ENCODE measurements at regions not wholly inside any gene's neighbourhood (a gene's known extent, or its start where the extent isn't known, plus 50 kb on each side); places are given as distances from the start of the nearest gene placed in this dataset.
A peak's percentile ranks its signal among the peaks of the same experiment; 100 is the strongest.

DNA sequence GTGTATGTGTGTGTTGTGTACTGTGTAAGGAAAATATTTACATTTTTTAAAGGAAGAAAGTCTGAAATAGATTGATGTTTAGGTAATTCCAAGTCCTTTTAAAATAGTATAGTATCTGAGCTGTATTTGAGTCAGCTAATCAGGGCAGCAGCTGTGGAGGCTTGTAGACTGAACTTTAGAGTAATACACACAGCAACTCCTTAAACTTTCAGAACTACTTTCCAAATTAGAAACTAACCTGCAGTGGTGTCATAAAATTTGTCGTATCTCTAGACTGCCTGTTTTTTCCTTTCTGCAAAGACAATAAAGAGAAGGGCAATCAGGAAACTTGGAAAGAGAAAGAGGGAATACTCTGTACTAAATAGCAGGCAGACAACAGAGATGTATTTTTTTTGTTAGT lies 391.0 kb upstream of the AZI2 start:
- H3K4me1 ChIP-seq = peaks cover 42 to 45% of the 10 kb centered on the region in 2 donors
- H3K27ac ChIP-seq = peak overlapping the region; percentile 26 to 92 (median 54)
- TF ChIP-seq, protein P1, sequence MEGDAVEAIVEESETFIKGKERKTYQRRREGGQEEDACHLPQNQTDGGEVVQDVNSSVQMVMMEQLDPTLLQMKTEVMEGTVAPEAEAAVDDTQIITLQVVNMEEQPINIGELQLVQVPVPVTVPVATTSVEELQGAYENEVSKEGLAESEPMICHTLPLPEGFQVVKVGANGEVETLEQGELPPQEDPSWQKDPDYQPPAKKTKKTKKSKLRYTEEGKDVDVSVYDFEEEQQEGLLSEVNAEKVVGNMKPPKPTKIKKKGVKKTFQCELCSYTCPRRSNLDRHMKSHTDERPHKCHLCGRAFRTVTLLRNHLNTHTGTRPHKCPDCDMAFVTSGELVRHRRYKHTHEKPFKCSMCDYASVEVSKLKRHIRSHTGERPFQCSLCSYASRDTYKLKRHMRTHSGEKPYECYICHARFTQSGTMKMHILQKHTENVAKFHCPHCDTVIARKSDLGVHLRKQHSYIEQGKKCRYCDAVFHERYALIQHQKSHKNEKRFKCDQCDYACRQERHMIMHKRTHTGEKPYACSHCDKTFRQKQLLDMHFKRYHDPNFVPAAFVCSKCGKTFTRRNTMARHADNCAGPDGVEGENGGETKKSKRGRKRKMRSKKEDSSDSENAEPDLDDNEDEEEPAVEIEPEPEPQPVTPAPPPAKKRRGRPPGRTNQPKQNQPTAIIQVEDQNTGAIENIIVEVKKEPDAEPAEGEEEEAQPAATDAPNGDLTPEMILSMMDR (IDR thresholded peaks at IDR 0.05 in 4 of 5, conservative IDR thresholded peaks at IDR 0.05 in 1 of 5) = no peak
- no peak for TF ChIP-seq POLR2A (IDR thresholded peaks at IDR 0.05)
- DNase-seq (no peak), ATAC-seq (no peak)
- no peak overlapping the region for H3K4me3 ChIP-seq
- no peaks in the 10 kb centered on the region for H3K9me3 ChIP-seq
- H3K36me3 ChIP-seq = no peaks in the 10 kb centered on the region
- no peaks in the 10 kb centered on the region for H3K27me3 ChIP-seq
- in situ Hi-C loops (cut with MboI; ENCODE audit: low sequenced_read_pairs in 4 of 4) = no loop called here
- intact Hi-C loops (cut with DNase I; ENCODE audit: low total_unique reads) = loop anchor here (5.0 to 10.0 kb wide), 3 partner anchors 67 to 545 kb away; partner anchors contain the start of gene RBMS3

DNA sequence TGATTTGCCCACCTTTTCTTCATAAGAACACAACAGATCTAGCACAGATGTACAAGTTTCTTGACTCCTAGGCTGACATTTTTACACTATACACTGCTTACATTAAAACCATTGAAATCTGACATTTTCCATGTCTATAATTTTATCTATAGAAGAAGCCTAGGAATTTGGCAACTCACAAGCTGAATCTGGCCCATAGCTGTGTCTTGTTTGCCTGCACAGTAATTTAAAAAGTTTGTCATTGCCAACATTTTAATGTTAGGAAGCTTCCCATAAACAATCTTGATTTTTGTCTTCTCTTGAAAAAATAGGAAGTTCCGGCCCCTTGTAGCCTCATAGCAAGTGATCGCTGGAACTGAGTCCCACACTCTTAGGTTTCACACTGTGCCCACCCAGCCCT lies 394.6 kb upstream of the AZI2 start:
- Histone ChIP-seq H3K4me1 (peaks cover 72 to 73% of the 10 kb centered on the region in 2 donors), H3K36me3 (no peaks in the 10 kb centered on the region), H3K4me3 (no peak overlapping the region), H3K27me3 (no peaks in the 10 kb centered on the region), H3K9me3 (no peaks in the 10 kb centered on the region), H3K27ac (peak overlapping the region; percentile 79 to 92 (median 90))
- DNase-seq (no peak), ATAC-seq (no peak)
- no peak for TF ChIP-seq POLR2A (IDR thresholded peaks at IDR 0.05)
- TF ChIP-seq, protein P1 (IDR thresholded peaks at IDR 0.05 in 4 of 5, conservative IDR thresholded peaks at IDR 0.05 in 1 of 5) = no peak
- intact Hi-C loops (cut with DNase I; ENCODE audit: low total_unique reads) (loop anchor here (5.0 to 10.0 kb wide), 3 partner anchors 71 to 542 kb away; partner anchors contain the start of gene RBMS3), in situ Hi-C loops (cut with MboI; ENCODE audit: low sequenced_read_pairs in 4 of 4) (no loop called here)

DNA sequence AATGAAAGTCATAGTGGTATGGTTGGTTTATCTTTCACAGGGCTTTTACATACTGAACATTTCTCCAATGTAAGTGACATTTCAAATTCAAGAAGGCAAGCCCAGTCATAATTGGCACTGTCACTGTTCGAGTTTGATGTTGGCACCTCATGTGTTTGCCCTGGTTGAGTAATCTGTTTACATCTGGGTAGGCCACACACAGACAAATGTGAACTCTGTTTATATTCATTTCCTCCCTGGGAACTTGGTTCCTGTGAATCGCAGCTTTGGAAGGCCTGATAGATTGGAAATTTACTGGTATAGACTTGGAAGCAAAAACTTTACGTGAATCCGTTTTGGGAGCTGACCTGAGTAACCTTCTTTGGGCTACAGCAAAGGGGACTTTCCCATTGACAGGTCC lies 395.2 kb upstream of the AZI2 start:
- Histone ChIP-seq H3K4me1 (peaks cover 68% of the 10 kb centered on the region in 2 donors), H3K27me3 (no peaks in the 10 kb centered on the region), H3K4me3 (no peak overlapping the region), H3K27ac (peak overlapping the region; percentile 79 to 92 (median 90)), H3K36me3 (no peaks in the 10 kb centered on the region), H3K9me3 (no peaks in the 10 kb centered on the region)
- ATAC-seq (peak; percentile 26 to 69), DNase-seq (peak; percentile 38 to 53)
- in situ Hi-C loops (cut with MboI; ENCODE audit: low sequenced_read_pairs in 4 of 4) = no loop called here
- no peak for TF ChIP-seq POLR2A (IDR thresholded peaks at IDR 0.05)
- TF ChIP-seq, protein P1 (IDR thresholded peaks at IDR 0.05 in 4 of 5, conservative IDR thresholded peaks at IDR 0.05 in 1 of 5) = no peak
- intact Hi-C loops (cut with DNase I; ENCODE audit: low total_unique reads) = loop anchor here (5.0 to 10.0 kb wide), 3 partner anchors 72 to 541 kb away; partner anchors contain the start of gene RBMS3

DNA sequence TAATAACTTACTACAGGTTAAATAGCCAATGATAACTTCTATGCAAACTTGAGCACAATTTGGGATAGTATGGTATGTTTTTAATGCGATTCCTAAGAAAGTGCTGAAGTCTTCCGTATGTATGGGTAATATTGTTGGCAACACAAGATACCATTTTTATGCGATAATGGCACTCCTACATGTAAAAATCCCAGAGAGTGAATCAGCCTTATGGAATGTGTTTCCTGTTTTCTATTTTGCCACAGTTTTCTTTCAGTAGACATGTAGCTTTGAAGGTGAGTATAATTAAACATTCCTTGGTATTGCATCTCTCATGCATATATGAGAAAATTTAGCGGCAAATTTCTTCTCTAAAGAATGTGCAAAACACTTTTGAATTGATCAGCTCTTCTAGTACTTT lies 396.8 kb upstream of the AZI2 start:
- H3K27ac ChIP-seq = peak overlapping the region; percentile 79 to 92 (median 90)
- no peaks in the 10 kb centered on the region for H3K27me3 ChIP-seq
- peaks cover 54 to 56% of the 10 kb centered on the region in 2 donors for H3K4me1 ChIP-seq
- no peaks in the 10 kb centered on the region for H3K9me3 ChIP-seq
- no peak overlapping the region for H3K4me3 ChIP-seq
- TF ChIP-seq POLR2A (IDR thresholded peaks at IDR 0.05) = no peak
- TF ChIP-seq, protein P1 (IDR thresholded peaks at IDR 0.05 in 4 of 5, conservative IDR thresholded peaks at IDR 0.05 in 1 of 5) = no peak
- ATAC-seq = no peak
- in situ Hi-C loops (cut with MboI; ENCODE audit: low sequenced_read_pairs in 4 of 4) (no loop called here), intact Hi-C loops (cut with DNase I; ENCODE audit: low total_unique reads) (loop anchor here (5.0 to 10.0 kb wide), 3 partner anchors 97 to 539 kb away; partner anchors contain the start of gene RBMS3)
- DNase-seq = no peak
- H3K36me3 ChIP-seq = no peaks in the 10 kb centered on the region

All from gastrocnemius medialis (tissue), 4 donors.